ENCODE measurements at regions not wholly inside any gene's neighbourhood (a gene's known extent, or its start where the extent isn't known, plus 50 kb on each side); places are given as distances from the start of the nearest gene placed in this dataset.
A peak's percentile ranks its signal among the peaks of the same experiment; 100 is the strongest.

DNA sequence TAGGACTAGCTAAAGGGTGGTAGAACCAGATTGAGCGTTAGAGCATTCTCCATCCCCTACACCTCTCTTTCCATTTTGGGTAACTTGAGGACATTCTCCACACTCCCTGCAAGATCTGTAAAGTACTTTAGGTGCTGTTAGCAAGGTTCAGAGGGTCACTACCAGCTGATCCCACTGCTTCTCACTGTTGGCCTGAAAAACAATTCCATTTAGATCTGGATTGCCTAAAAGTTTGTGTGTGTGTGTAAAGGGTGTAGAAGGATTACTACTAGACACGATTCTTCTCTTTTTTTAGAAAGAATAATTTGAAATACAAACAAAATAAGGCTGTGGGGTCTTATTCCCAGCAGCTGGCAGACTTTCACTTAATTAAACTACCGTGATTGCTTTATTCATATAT is 95.1 kb upstream of the TMEM178A start:
- no peak for DNase-seq
- ChIA-PET POLR2A (ENCODE audit: unreplicated experiment) (interaction anchor here (0.6 kb wide), 2 partner anchors 24 to 76 kb away, joined by 6 to 14 read pairs; no protein-coding TSS in a partner anchor), CTCF (interaction anchor here (1.0 kb wide), 1 partner anchor 160 kb away, joined by 3 read pairs; no protein-coding TSS in a partner anchor)

GRCh38 chr2:39571111-39571731 is 94.5 kb upstream of the TMEM178A start:
- Histone ChIP-seq H3K27me3 (ENCODE audit: insufficient read depth, low read depth) (no peaks in the 10 kb centered on the region), H3K4me3 (no peak overlapping the region), H3K4me1 (replicated peaks; ENCODE audit: insufficient read depth) (peaks cover 49% of the 10 kb centered on the region), H3K27ac (no peak overlapping the region), H3K79me2 (ENCODE audit: low read depth) (no peaks in the 10 kb centered on the region), H2AFZ (no peak overlapping the region), H4K20me1 (ENCODE audit: insufficient read depth) (no peaks in the 10 kb centered on the region), H3K9me3 (ENCODE audit: insufficient read depth, low read depth) (peaks cover 8% of the 10 kb centered on the region; the same call in 1 of the 2 replicates), H3F3A (ENCODE audit: insufficient read depth, low read depth) (peaks cover 28% of the 10 kb centered on the region), H3K4me2 (peak overlapping the region; percentile 3; the same call in 1 of the 2 replicates), H3K36me3 (ENCODE audit: low read depth) (no peaks in the 10 kb centered on the region), H3K9me2 (ENCODE audit: insufficient read depth) (no peaks in the 10 kb centered on the region)
- no peak for TF ChIP-seq EZH2 (IDR thresholded peaks at IDR 0.05; ENCODE audit: low read depth)
- TF ChIP-seq, protein P1, sequence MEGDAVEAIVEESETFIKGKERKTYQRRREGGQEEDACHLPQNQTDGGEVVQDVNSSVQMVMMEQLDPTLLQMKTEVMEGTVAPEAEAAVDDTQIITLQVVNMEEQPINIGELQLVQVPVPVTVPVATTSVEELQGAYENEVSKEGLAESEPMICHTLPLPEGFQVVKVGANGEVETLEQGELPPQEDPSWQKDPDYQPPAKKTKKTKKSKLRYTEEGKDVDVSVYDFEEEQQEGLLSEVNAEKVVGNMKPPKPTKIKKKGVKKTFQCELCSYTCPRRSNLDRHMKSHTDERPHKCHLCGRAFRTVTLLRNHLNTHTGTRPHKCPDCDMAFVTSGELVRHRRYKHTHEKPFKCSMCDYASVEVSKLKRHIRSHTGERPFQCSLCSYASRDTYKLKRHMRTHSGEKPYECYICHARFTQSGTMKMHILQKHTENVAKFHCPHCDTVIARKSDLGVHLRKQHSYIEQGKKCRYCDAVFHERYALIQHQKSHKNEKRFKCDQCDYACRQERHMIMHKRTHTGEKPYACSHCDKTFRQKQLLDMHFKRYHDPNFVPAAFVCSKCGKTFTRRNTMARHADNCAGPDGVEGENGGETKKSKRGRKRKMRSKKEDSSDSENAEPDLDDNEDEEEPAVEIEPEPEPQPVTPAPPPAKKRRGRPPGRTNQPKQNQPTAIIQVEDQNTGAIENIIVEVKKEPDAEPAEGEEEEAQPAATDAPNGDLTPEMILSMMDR (conservative IDR thresholded peaks at IDR 0.05), result no peak
- BruUV-seq (replicated peaks), result no TSS peak
- intact Hi-C loops (cut with micrococcal nuclease; ENCODE audit: unreplicated experiment), result loop anchor here (1.0 kb wide), 2 partner anchors 23 to 71 kb away; no protein-coding TSS in a partner anchor
- peak; percentile 68 to 75 for DNase-seq
- ChIA-PET CTCF (interaction anchor here (1.0 kb wide), 2 partner anchors 23 to 159 kb away, joined by 3 to 9 read pairs; no protein-coding TSS in a partner anchor), POLR2A (ENCODE audit: unreplicated experiment) (interaction anchor here (0.6 to 0.7 kb wide), 7 partner anchors 23 to 79 kb away, joined by 3 to 14 read pairs (median 5); no protein-coding TSS in a partner anchor)

More for the DNA sequence above, 95.1 kb upstream of the TMEM178A start:
- H3K79me2 ChIP-seq (ENCODE audit: low read depth), result no peaks in the 10 kb centered on the region
- H3K9me2 ChIP-seq (ENCODE audit: insufficient read depth), result no peaks in the 10 kb centered on the region
- TF ChIP-seq EZH2 (IDR thresholded peaks at IDR 0.05; ENCODE audit: low read depth), result no peak
- TF ChIP-seq, protein P1 (conservative IDR thresholded peaks at IDR 0.05), result no peak
- no peak overlapping the region for H2AFZ ChIP-seq
- no peaks in the 10 kb centered on the region for H4K20me1 ChIP-seq (ENCODE audit: insufficient read depth)
- H3K4me1 ChIP-seq (replicated peaks; ENCODE audit: insufficient read depth), result peaks cover 49% of the 10 kb centered on the region
- no peak overlapping the region for H3K4me2 ChIP-seq
- no peaks in the 10 kb centered on the region for H3K27me3 ChIP-seq (ENCODE audit: insufficient read depth, low read depth)
- no peak overlapping the region for H3K4me3 ChIP-seq
- peaks cover 6% of the 10 kb centered on the region; the same call in 1 of the 2 replicates for H3K9me3 ChIP-seq (ENCODE audit: insufficient read depth, low read depth)
- H3F3A ChIP-seq (ENCODE audit: insufficient read depth, low read depth), result peaks cover 28% of the 10 kb centered on the region
- H3K27ac ChIP-seq, result no peak overlapping the region
- no TSS peak for BruUV-seq (replicated peaks)
- H3K36me3 ChIP-seq (ENCODE audit: low read depth), result no peaks in the 10 kb centered on the region
- intact Hi-C loops (cut with micrococcal nuclease; ENCODE audit: unreplicated experiment), result loop anchor here (1.0 kb wide), 2 partner anchors 22 to 72 kb away; no protein-coding TSS in a partner anchor

DNA sequence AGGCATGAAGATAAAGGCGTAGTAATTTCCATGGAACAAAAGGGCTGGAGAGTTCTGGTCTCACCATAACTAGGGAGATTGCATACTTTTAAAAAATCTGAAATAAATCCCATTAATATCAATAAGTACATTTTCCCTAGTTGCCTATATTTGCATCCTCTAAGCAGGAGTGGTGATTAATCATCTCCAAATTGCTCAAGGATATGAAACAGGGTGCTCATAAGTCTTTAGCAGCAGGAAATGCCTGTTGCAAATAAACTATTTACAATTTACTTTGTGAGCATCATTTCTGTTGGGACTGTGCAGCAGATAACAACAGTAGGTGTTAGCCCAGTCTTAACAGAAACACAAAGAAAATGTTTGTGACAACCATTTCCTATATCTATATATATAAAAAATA is 92.4 kb upstream of the TMEM178A start:
- ChIA-PET POLR2A (ENCODE audit: unreplicated experiment) (no interaction called here), CTCF (no interaction called here)
- Histone ChIP-seq H3K36me3 (ENCODE audit: low read depth) (no peaks in the 10 kb centered on the region), H3K27ac (no peak overlapping the region), H3K27me3 (ENCODE audit: insufficient read depth, low read depth) (no peaks in the 10 kb centered on the region), H3K4me3 (no peak overlapping the region), H2AFZ (no peak overlapping the region), H3K4me1 (replicated peaks; ENCODE audit: insufficient read depth) (peaks cover 29% of the 10 kb centered on the region), H3K9me2 (ENCODE audit: insufficient read depth) (no peaks in the 10 kb centered on the region), H4K20me1 (ENCODE audit: insufficient read depth) (no peaks in the 10 kb centered on the region), H3K4me2 (no peak overlapping the region), H3K79me2 (ENCODE audit: low read depth) (no peaks in the 10 kb centered on the region), H3F3A (ENCODE audit: insufficient read depth, low read depth) (peaks cover 15% of the 10 kb centered on the region), H3K9me3 (ENCODE audit: insufficient read depth, low read depth) (peaks cover 10% of the 10 kb centered on the region; the same call in 1 of the 2 replicates)
- intact Hi-C loops (cut with micrococcal nuclease; ENCODE audit: unreplicated experiment), result no loop called here
- DNase-seq, result no peak
- BruUV-seq (replicated peaks), result no TSS peak
- TF ChIP-seq, protein P1 (conservative IDR thresholded peaks at IDR 0.05), result no peak
- TF ChIP-seq EZH2 (IDR thresholded peaks at IDR 0.05; ENCODE audit: low read depth), result no peak
